GM18526 (cell line): ENCODE measurements at regions not wholly inside any gene's neighbourhood (a gene's known extent, or its start where the extent isn't known, plus 50 kb on each side); places are given as distances from the start of the nearest gene placed in this dataset.

Experiments used
- POLR2A ChIP-seq: IDR thresholded peaks from 3 replicates; pipeline ENCODE4 v1.6.1; 2011; ENCODE audit not compliant: insufficient read length; ENCODE audit errors: extremely low read depth

GRCh38 chr12:93292731-93293566 lies 84.8 kb upstream of the NUDT4 start:
- TF ChIP-seq POLR2A, result no peak

- TF ChIP-seq POLR2A, result no peak
Observed at GRCh38 chr12:93297032-93297431, 80.7 kb upstream of the NUDT4 start.

DNA sequence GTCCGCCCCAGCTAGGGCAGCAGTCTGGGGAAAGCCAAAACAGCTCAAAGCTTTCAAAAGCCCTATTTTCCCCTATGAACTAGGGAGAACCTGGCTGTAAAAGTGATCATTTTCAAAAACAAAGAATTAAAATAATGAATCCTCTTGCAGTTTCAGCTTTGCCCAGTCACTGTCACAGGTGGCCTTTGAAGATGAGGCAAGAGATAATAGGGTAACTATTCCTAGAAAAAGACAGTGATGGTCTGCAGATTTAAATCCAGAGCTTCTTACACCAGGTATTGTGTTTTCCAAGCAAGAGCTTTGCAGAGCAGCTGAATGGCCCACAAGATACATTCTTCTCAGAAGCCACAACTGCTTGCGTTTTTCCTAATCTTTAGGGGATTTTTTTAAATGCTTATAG lies 80.2 kb upstream of the NUDT4 start:
- TF ChIP-seq POLR2A, result no peak

- no peak for TF ChIP-seq POLR2A
Observed at GRCh38 chr12:93299262-93299846, 78.4 kb upstream of the NUDT4 start.

GRCh38 chr12:93300611-93301021 lies 77.1 kb upstream of the NUDT4 start:
- TF ChIP-seq POLR2A, result no peak

DNA sequence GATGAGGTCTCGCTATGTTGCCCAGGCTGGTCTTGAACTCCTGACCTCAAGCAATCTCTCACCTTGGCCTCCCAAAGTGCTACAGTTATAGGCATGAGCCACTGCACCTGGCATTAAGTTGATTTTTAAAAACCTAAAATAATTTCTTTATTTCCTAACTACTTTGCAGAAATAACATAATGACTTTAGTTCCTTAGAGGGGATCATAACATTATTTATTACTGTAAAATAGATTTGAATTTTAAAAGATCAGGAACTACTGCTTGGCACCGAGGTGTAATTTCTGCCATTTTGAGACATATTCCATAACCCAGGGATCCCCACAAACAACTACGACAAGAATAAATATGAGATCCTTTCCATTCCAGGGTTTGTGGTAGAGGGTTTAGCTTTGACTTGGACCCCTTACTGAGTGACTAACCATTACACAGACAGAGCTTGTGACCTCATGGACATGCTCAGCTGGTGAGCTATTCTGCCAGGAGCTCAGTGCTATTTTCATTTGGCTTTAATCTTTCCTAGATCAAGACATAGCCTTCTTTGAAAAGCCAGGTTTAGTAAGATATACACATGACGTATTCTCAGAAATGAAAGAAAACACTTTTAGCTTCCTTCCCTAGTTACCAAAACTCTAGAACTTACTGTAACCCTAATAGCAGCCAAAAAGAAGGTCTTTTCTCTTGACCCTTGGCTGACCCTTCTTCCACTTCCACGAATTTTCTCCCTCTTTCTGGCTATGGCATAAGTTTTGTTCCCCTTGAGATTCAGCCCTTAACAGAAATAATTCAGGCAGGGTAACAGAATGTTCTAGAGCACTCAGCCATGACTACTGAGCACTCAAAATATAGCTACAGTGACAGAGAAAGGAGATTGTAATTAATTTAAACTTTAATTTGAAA lies 75.1 kb upstream of the NUDT4 start:
- no peak for TF ChIP-seq POLR2A

- TF ChIP-seq POLR2A, result no peak
Observed at GRCh38 chr12:93306636-93307035, 71.1 kb upstream of the NUDT4 start.

GRCh38 chr12:93308281-93308680 lies 69.4 kb upstream of the NUDT4 start:
- no peak for TF ChIP-seq POLR2A

DNA sequence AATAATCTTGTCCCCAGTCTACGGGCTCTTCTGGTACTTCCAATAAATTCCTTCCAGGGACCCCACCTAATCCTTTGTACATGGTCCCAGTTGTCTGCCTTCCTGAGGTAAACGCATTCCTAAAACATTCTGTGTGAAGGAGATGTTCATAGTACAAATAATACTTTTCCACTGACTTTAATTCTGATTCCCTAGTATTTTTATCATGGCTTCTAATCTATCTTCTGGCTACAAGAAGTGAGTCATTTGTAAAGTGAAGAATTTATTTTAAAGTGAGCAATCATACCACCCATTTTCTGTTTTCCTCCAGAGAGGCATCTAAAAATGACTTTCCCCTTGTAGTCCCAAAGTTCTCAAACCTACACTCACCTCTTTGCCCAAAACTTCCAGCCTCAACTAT lies 65.9 kb upstream of the NUDT4 start:
- no peak for TF ChIP-seq POLR2A

DNA sequence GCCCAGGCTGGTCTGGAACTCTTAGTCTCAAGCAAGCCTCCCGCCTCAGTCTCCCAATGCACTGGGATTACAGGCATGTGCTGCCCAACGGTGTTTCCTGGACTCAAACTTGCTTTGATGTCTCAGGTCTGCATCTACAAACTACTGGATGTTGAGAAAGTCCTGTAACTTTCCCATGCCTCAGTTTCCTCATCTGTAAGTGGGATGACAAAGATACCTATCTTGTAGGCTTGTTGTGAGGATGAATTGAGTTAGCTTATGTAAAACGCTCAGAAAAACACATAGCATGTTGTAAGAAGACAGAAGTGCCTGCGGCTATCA lies 63.6 kb upstream of the NUDT4 start:
- TF ChIP-seq POLR2A, result no peak

DNA sequence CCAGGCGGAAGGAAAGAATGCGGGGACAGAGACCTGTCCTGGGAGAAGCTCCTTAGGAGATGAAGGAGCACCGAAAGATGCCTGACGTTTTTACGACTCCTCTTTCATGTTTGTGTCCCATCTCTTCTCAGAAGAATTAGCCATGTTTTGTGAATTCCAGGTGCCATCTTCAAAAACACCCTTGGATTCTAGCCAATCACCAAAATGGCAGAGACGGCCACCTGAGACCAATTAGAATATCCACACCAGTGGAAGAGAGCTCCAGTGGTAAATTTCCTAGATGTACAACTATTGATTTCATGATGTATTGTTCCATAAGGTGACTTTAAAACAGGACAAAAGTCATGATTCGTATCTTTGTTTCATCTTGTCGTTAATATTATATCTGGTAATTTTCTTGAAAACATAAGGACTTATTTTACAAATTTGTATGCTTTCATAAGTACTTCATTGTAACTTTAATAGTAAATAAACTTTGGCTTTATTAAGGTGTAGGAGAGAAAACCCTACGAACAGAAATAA lies 62.3 kb upstream of the NUDT4 start:
- no peak for TF ChIP-seq POLR2A

DNA sequence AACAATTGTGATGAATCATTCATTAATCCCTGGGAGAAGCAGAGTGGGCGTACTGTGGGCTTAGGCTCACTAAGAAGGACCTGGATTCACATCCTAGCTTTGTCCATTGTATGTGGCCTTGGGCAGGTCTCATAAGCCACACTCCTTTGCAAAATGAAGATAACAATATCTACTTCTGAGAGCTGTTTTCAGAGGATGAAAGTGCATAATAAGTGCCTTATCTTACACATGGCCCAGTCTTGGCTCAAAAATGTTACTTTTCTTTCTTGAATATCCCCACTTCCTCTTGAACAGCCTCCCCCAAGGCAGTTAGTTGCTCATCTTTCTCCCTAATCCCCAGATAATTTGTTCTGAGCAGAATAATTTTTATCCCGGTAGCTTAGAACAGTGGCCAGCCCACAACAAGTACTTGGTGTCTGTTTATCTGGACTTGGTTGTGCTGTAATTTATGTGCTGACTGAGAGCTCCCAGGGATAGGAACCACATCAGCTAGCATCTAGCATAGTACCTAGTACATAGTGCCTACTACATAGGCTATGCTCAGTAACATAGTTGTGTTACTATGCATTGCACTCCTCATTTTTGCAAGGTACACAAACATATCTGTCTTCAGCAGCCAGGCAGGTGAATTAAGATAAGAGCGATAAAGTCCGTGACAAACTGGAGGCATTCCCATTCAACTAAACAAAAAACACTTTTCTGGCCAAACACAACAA lies 61.7 kb upstream of the NUDT4 start:
- TF ChIP-seq POLR2A, result no peak

- no peak for TF ChIP-seq POLR2A
Observed at GRCh38 chr12:93316623-93316971, 61.1 kb upstream of the NUDT4 start.

GRCh38 chr12:93317227-93317626 lies 60.5 kb upstream of the NUDT4 start:
- no peak for TF ChIP-seq POLR2A
